ENCODE measurements at regions not wholly inside any gene's neighbourhood (a gene's known extent, or its start where the extent isn't known, plus 50 kb on each side); places are given as distances from the start of the nearest gene placed in this dataset.

DNA sequence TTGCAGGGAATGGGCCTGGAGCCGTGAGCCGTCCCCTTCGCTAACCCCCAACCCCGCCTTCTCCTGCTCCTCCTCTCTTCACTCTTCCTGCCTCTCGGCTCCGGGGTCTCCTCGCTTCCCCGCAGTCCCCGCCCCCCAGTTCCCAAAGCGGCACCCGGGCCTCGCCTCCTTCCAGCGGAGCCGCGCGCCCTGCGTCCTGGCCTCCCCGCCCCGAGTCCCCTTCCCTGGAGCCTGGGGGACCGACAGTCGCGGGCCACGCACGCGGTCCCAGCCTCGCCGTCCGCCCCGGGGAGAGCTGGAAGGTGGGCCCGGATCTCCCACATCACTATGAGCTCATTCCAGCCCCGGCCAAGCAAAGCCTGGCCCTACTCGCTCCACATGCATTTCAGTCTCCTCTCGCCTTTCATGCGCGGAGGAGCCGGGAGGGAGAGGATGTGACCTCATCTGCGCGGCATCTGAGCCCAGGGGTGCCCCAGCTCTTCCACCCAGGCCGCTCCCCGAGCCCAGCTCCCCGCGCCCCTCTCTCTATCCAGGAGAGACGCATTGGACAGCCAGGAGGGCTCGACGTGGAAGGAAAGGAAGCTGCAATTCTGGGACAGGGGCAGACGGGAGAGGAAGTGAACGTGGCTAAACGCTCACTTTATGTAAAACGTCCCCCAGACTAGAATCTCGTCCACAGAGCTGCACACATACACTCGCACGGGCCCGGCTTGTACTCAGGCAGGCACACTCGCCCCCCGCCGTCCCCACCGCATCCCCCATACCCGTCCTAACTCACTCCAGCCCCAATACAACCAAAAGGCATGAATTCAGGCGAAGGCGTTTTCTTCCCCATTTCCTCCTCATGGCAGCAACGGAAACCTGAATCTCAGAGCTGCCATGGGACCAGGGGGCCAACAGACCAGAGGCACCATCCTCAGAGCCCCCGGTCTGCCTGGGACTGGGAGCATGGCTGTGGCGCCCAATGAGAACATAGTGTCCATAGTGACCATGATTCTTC, 108.7 kb upstream of the CCND2 start:
- Histone ChIP-seq H3K4me2 (ENCODE audit: insufficient read depth, low read length) (peak overlapping the region; percentile 57), H3K9ac (replicated peaks; ENCODE audit: extremely low read depth, insufficient read depth, low read length) (peak overlapping the region; percentile 51), H4K20me1 (replicated peaks; ENCODE audit: control insufficient read depth, extremely low read depth, insufficient read depth, low read length) (no peaks in the 10 kb centered on the region), H3K27me3 (ENCODE audit: control insufficient read depth in 2 of 2, insufficient read depth in 2 of 2, low read length in 2 of 2) (no peaks in the 10 kb centered on the region), H3K4me1 (ENCODE audit: control insufficient read depth, extremely low read depth, insufficient read depth, low read length) (no peaks in the 10 kb centered on the region), H3K9me3 (replicated peaks; ENCODE audit: control insufficient read depth, insufficient read depth, low read length) (no peaks in the 10 kb centered on the region), H3K79me2 (ENCODE audit: control insufficient read depth, insufficient read depth, low read length) (no peaks in the 10 kb centered on the region), H3K27ac (ENCODE audit: insufficient read depth, low read depth, low read length) (no peak overlapping the region), H3K36me3 (ENCODE audit: control insufficient read depth in 2 of 2, extremely low read depth in 1 of 2, insufficient read depth in 2 of 2, low read length in 2 of 2) (no peaks in the 10 kb centered on the region), H3K9me1 (replicated peaks; ENCODE audit: control insufficient read depth, extremely low read depth, insufficient read depth, low read length) (no peaks in the 10 kb centered on the region), H2AFZ (ENCODE audit: low read depth, low read length) (peak overlapping the region; percentile 79), H3K4me3 (replicated peaks in 1 of 3; ENCODE audit: insufficient read depth in 1 of 3, low read depth in 1 of 3, low read length in 3 of 3) (peak overlapping the region in 2 of 3 experiments; percentile 19 to 38)
- TSS peak; percentile 52 for BruUV-seq (replicated peaks)
- TF ChIP-seq MYC (IDR thresholded peaks at IDR 0.05; ENCODE audit: low read depth, low read length): no peak
- TF ChIP-seq POLR2AphosphoS5 (IDR thresholded peaks at IDR 0.05; ENCODE audit: insufficient read depth, low read depth, low read length): no peak
- TF ChIP-seq POLR2A (IDR thresholded peaks at IDR 0.05; ENCODE audit: low read depth, low read length): no peak
- TF ChIP-seq FOS (IDR thresholded peaks at IDR 0.05; ENCODE audit: borderline replicate concordance, insufficient read depth, low read length): peak; percentile 21
- TF ChIP-seq, protein P1, sequence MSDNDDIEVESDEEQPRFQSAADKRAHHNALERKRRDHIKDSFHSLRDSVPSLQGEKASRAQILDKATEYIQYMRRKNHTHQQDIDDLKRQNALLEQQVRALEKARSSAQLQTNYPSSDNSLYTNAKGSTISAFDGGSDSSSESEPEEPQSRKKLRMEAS (IDR thresholded peaks at IDR 0.05; ENCODE audit: insufficient read depth, insufficient read length): no peak
- peak; percentile 28 for TF ChIP-seq JUN (IDR thresholded peaks at IDR 0.05; ENCODE audit: borderline replicate concordance, insufficient read depth, insufficient read length, low read depth)
- ChIA-PET CTCF (interaction anchor here (1.1 to 2.1 kb wide), 5 partner anchors 10 to 114 kb away, joined by 3 to 15 read pairs (median 4); no protein-coding TSS in a partner anchor), POLR2A (no interaction called here)
- intact Hi-C loops (cut with micrococcal nuclease) (loop anchor here (1.0 to 10.0 kb wide), 4 partner anchors 49 to 270 kb away; no protein-coding TSS in a partner anchor), dilution Hi-C loops (cut with MboI; ENCODE audit: extremely low pct_ligation_motif_present, low sequenced_read_pairs) (no loop called here)
- peak; percentile 81 for FAIRE-seq
- peak; percentile 54 for DNase-seq (ENCODE audit: low read depth, low spot score)

Measured in endothelial cell of umbilical vein (primary cell).